IPS DF 19.7 (cell line): ENCODE measurements at regions not wholly inside any gene's neighbourhood (a gene's known extent, or its start where the extent isn't known, plus 50 kb on each side); places are given as distances from the start of the nearest gene placed in this dataset.

Source experiments
- DNase-seq: peaks from one replicate; pipeline ENCODE4 v3.0.0-alpha.2; 2013; ENCODE audit warnings: low read depth, low spot score

- DNase-seq = no peak
Measured at GRCh38 chr10:129344103-129344502, 122.9 kb upstream of the MGMT start.

GRCh38 chr10:129344731-129345355, 122.2 kb upstream of the MGMT start:
- DNase-seq = no peak

GRCh38 chr10:129345763-129346162, 121.3 kb upstream of the MGMT start:
- no peak for DNase-seq

GRCh38 chr10:129350690-129351089, 116.4 kb upstream of the MGMT start:
- no peak for DNase-seq

GRCh38 chr10:129353101-129353500, 113.9 kb upstream of the MGMT start:
- no peak for DNase-seq

- no peak for DNase-seq
Measured at GRCh38 chr10:129360046-129360445, 107.0 kb upstream of the MGMT start.

GRCh38 chr10:129361676-129362376, 105.2 kb upstream of the MGMT start:
- DNase-seq = no peak

- no peak for DNase-seq
Measured at GRCh38 chr10:129364949-129365348, 102.1 kb upstream of the MGMT start.

GRCh38 chr10:129365767-129366402, 101.2 kb upstream of the MGMT start:
- DNase-seq = no peak

- no peak for DNase-seq
Measured at GRCh38 chr10:129366450-129366849, 100.6 kb upstream of the MGMT start.

- no peak for DNase-seq
Measured at GRCh38 chr10:129369566-129369965, 97.5 kb upstream of the MGMT start.

GRCh38 chr10:129371541-129371940, 95.5 kb upstream of the MGMT start:
- DNase-seq = no peak

GRCh38 chr10:129372172-129372571, 94.9 kb upstream of the MGMT start:
- DNase-seq = no peak

GRCh38 chr10:129373231-129373630, 93.8 kb upstream of the MGMT start:
- DNase-seq = no peak

- no peak for DNase-seq
Measured at GRCh38 chr10:129373718-129374117, 93.3 kb upstream of the MGMT start.

GRCh38 chr10:129375171-129375570, 91.9 kb upstream of the MGMT start:
- DNase-seq = no peak

- no peak for DNase-seq
Measured at GRCh38 chr10:129375912-129376311, 91.1 kb upstream of the MGMT start.

- no peak for DNase-seq
Measured at GRCh38 chr10:129380279-129380678, 86.8 kb upstream of the MGMT start.

GRCh38 chr10:129381741-129382140, 85.3 kb upstream of the MGMT start:
- DNase-seq = no peak

GRCh38 chr10:129382401-129382800, 84.6 kb upstream of the MGMT start:
- DNase-seq = no peak

GRCh38 chr10:129383651-129384050, 83.4 kb upstream of the MGMT start:
- DNase-seq = no peak

GRCh38 chr10:129385600-129385999, 81.4 kb upstream of the MGMT start:
- no peak for DNase-seq
